ENCODE measurements at regions not wholly inside any gene's neighbourhood (a gene's known extent, or its start where the extent isn't known, plus 50 kb on each side); places are given as distances from the start of the nearest gene placed in this dataset.

DNA sequence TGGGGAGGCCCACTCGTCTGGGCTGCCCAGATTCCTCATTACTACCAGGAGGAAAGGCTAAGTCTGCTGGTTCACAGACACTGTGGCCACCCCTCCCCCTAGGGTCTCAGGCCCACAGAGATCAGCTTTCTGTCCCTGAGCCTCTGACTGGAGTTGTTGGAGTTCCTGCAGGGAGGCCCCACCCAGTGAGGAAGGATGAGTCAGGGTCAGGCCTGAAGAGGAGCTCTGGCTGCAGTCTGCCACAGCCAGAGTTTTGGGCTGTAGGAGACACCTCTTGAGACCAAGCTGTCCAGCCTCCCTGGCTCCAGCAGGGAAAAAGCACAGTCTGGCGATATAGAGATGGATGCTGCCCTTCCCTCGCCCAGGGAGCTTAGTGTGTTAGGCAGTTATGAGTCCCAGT, 720.9 kb upstream of the SEMA6D start:
- TF ChIP-seq, protein P1, sequence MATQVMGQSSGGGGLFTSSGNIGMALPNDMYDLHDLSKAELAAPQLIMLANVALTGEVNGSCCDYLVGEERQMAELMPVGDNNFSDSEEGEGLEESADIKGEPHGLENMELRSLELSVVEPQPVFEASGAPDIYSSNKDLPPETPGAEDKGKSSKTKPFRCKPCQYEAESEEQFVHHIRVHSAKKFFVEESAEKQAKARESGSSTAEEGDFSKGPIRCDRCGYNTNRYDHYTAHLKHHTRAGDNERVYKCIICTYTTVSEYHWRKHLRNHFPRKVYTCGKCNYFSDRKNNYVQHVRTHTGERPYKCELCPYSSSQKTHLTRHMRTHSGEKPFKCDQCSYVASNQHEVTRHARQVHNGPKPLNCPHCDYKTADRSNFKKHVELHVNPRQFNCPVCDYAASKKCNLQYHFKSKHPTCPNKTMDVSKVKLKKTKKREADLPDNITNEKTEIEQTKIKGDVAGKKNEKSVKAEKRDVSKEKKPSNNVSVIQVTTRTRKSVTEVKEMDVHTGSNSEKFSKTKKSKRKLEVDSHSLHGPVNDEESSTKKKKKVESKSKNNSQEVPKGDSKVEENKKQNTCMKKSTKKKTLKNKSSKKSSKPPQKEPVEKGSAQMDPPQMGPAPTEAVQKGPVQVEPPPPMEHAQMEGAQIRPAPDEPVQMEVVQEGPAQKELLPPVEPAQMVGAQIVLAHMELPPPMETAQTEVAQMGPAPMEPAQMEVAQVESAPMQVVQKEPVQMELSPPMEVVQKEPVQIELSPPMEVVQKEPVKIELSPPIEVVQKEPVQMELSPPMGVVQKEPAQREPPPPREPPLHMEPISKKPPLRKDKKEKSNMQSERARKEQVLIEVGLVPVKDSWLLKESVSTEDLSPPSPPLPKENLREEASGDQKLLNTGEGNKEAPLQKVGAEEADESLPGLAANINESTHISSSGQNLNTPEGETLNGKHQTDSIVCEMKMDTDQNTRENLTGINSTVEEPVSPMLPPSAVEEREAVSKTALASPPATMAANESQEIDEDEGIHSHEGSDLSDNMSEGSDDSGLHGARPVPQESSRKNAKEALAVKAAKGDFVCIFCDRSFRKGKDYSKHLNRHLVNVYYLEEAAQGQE (IDR thresholded peaks at IDR 0.05; ENCODE audit: low read depth) = no peak
- TF ChIP-seq EZH2phosphoT487 (IDR thresholded peaks at IDR 0.05; ENCODE audit: borderline replicate concordance) (no peak), POLR2AphosphoS5 (IDR thresholded peaks at IDR 0.05; ENCODE audit: low read depth, low read length) (no peak), JUND (IDR thresholded peaks at IDR 0.05) (no peak), YY1 (IDR thresholded peaks at IDR 0.05; ENCODE audit: extremely low read depth, insufficient replicate concordance, low read depth, low read length) (no peak)
- TF ChIP-seq, protein P2, sequence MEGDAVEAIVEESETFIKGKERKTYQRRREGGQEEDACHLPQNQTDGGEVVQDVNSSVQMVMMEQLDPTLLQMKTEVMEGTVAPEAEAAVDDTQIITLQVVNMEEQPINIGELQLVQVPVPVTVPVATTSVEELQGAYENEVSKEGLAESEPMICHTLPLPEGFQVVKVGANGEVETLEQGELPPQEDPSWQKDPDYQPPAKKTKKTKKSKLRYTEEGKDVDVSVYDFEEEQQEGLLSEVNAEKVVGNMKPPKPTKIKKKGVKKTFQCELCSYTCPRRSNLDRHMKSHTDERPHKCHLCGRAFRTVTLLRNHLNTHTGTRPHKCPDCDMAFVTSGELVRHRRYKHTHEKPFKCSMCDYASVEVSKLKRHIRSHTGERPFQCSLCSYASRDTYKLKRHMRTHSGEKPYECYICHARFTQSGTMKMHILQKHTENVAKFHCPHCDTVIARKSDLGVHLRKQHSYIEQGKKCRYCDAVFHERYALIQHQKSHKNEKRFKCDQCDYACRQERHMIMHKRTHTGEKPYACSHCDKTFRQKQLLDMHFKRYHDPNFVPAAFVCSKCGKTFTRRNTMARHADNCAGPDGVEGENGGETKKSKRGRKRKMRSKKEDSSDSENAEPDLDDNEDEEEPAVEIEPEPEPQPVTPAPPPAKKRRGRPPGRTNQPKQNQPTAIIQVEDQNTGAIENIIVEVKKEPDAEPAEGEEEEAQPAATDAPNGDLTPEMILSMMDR (IDR thresholded peaks at IDR 0.05 in 2 of 3, conservative IDR thresholded peaks at IDR 0.05 in 1 of 3; ENCODE audit: borderline replicate concordance in 1 of 3, insufficient read depth in 1 of 3, low read depth in 2 of 3, low read length in 2 of 3) = no peak
- TF ChIP-seq, protein P3, sequence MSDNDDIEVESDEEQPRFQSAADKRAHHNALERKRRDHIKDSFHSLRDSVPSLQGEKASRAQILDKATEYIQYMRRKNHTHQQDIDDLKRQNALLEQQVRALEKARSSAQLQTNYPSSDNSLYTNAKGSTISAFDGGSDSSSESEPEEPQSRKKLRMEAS (IDR thresholded peaks at IDR 0.05) = no peak

Measured in HCT116 (cell line).